Fibroblast of lung (primary cell): ENCODE measurements at regions not wholly inside any gene's neighbourhood (a gene's known extent, or its start where the extent isn't known, plus 50 kb on each side); places are given as distances from the start of the nearest gene placed in this dataset.
A peak's percentile ranks its signal among the peaks of the same experiment; 100 is the strongest.

Source experiments
- DNase-seq, 2 donors: peaks; one replicate each; pipeline versions ENCODE4 v3.0.0 to v3.0.0-alpha.2; 2010; ENCODE audit warnings: low read depth in 2 of 2
- H2AFZ ChIP-seq: 2 replicates; pipeline ENCODE4 v1.5.1; 2012; ENCODE audit warnings: low read length, control low read depth, inconsistent platforms
- H3K27ac ChIP-seq: 2 replicates; pipeline ENCODE4 v1.5.1; 2011; ENCODE audit warnings: low read length, control low read depth; ENCODE audit not compliant: insufficient read depth
- H3K27me3 ChIP-seq: 2 replicates; pipeline ENCODE4 v1.5.1; 2011; ENCODE audit warnings: mild to moderate bottlenecking, low read length; ENCODE audit not compliant: control insufficient read depth, insufficient read depth
- H3K36me3 ChIP-seq: 2 replicates; pipeline ENCODE4 v1.5.1; 2011; ENCODE audit warnings: low read length; ENCODE audit not compliant: control insufficient read depth, insufficient read depth
- H3K4me1 ChIP-seq: 2 replicates; pipeline ENCODE4 v1.5.1; 2011; ENCODE audit warnings: low read length; ENCODE audit not compliant: control insufficient read depth, insufficient read depth; ENCODE audit errors: extremely low read depth
- H3K4me2 ChIP-seq: 2 replicates; pipeline ENCODE4 v1.5.1; 2011; ENCODE audit warnings: low read length, control low read depth; ENCODE audit not compliant: insufficient read depth; ENCODE audit errors: extremely low read depth
- H3K4me3 ChIP-seq, 4 experiments: fragments of 200-600 bp in 1 of 4; sonication (generic) in 1 of 4; replicated peaks in 1 of 4; 2 replicates each; pipeline ENCODE4 v1.5.1; 2011 to 2016; ENCODE audit warnings: low read length in 4 of 4, low read depth in 3 of 4, mild to moderate bottlenecking in 3 of 4, control low read depth in 2 of 4, inconsistent platforms in 1 of 4, mixed read lengths in 1 of 4; ENCODE audit not compliant: insufficient read depth in 1 of 4; ENCODE audit errors: control extremely low read depth in 1 of 4
- H3K79me2 ChIP-seq: 2 replicates; pipeline ENCODE4 v1.5.1; 2012; ENCODE audit warnings: mild to moderate bottlenecking, low read length, inconsistent platforms; ENCODE audit not compliant: control insufficient read depth, insufficient read depth
- H3K9ac ChIP-seq: 2 replicates; pipeline ENCODE4 v1.5.1; 2011; ENCODE audit warnings: mild to moderate bottlenecking, low read length, control low read depth; ENCODE audit not compliant: insufficient read depth
- H3K9me3 ChIP-seq: 2 replicates; pipeline ENCODE4 v1.5.1; 2012; ENCODE audit warnings: low read depth, low read length; ENCODE audit not compliant: control insufficient read depth, insufficient read depth
- H4K20me1 ChIP-seq: 2 replicates; pipeline ENCODE4 v1.5.1; 2011; ENCODE audit warnings: low read length; ENCODE audit not compliant: control insufficient read depth, insufficient read depth; ENCODE audit errors: extremely low read depth
- CTCF ChIP-seq, 2 donors: IDR thresholded peaks in 1 of 2; conservative IDR thresholded peaks in 1 of 2; 1 replicate in 1 of 2; 2 replicates in 1 of 2; pipeline ENCODE4 v1.5.1; 2011 to 2012; ENCODE audit warnings: low read length in 2 of 2, control low read depth in 1 of 2, inconsistent platforms in 1 of 2, low read depth in 1 of 2, mild to moderate bottlenecking in 1 of 2
- EZH2 ChIP-seq: IDR thresholded peaks from 2 replicates; pipeline ENCODE4 v1.5.1; 2012; ENCODE audit warnings: low read length, control low read depth, mild to moderate bottlenecking; ENCODE audit errors: missing control alignments

- Histone ChIP-seq H3K79me2 (no peaks in the 10 kb centered on the region), H3K27me3 (no peaks in the 10 kb centered on the region), H3K4me2 (no peak overlapping the region), H3K4me3 (no peak overlapping the region), H2AFZ (no peak overlapping the region), H4K20me1 (no peaks in the 10 kb centered on the region), H3K9me3 (no peaks in the 10 kb centered on the region), H3K36me3 (no peaks in the 10 kb centered on the region), H3K4me1 (no peaks in the 10 kb centered on the region), H3K27ac (no peak overlapping the region), H3K9ac (no peak overlapping the region)
- no peak for DNase-seq
- no peak for TF ChIP-seq EZH2
- TF ChIP-seq CTCF (conservative IDR thresholded peaks at IDR 0.05 in 1 of 2, IDR thresholded peaks at IDR 0.05 in 1 of 2; ENCODE audit: low read depth in 1 of 2, low read length in 2 of 2), result no peak
Measured at GRCh38 chr7:84757761-84758160, 429.1 kb downstream of the SEMA3D start.

- Histone ChIP-seq H3K4me1 (no peaks in the 10 kb centered on the region), H2AFZ (no peak overlapping the region), H3K36me3 (no peaks in the 10 kb centered on the region), H3K9me3 (no peaks in the 10 kb centered on the region), H3K4me2 (peak overlapping the region; percentile 19), H3K79me2 (no peaks in the 10 kb centered on the region), H3K27me3 (no peaks in the 10 kb centered on the region), H3K4me3 (no peak overlapping the region), H3K9ac (no peak overlapping the region), H4K20me1 (no peaks in the 10 kb centered on the region), H3K27ac (no peak overlapping the region)
- no peak for TF ChIP-seq CTCF (conservative IDR thresholded peaks at IDR 0.05 in 1 of 2, IDR thresholded peaks at IDR 0.05 in 1 of 2; ENCODE audit: low read depth in 1 of 2, low read length in 2 of 2)
- TF ChIP-seq EZH2, result no peak
- DNase-seq, result peak in 1 of 2 donors; percentile 45
Measured at GRCh38 chr7:84746353-84746752, 440.5 kb downstream of the SEMA3D start.

- Histone ChIP-seq H3K4me2 (no peak overlapping the region), H3K36me3 (no peaks in the 10 kb centered on the region), H3K4me3 (no peak overlapping the region), H3K27me3 (no peaks in the 10 kb centered on the region), H3K9me3 (no peaks in the 10 kb centered on the region), H3K79me2 (no peaks in the 10 kb centered on the region), H2AFZ (no peak overlapping the region), H3K9ac (no peak overlapping the region), H4K20me1 (no peaks in the 10 kb centered on the region), H3K27ac (no peak overlapping the region), H3K4me1 (no peaks in the 10 kb centered on the region)
- DNase-seq, result peak; percentile 5 to 42
- TF ChIP-seq CTCF (conservative IDR thresholded peaks at IDR 0.05 in 1 of 2, IDR thresholded peaks at IDR 0.05 in 1 of 2; ENCODE audit: low read depth in 1 of 2, low read length in 2 of 2) (no peak), EZH2 (no peak)
Measured at GRCh38 chr7:84744385-84744784, 442.5 kb downstream of the SEMA3D start.
